PC-9 (cell line): ENCODE measurements at regions not wholly inside any gene's neighbourhood (a gene's known extent, or its start where the extent isn't known, plus 50 kb on each side); places are given as distances from the start of the nearest gene placed in this dataset.

Experiments
- EZH2 ChIP-seq: fragments of 200-600 bp; sonication (generic); IDR thresholded peaks from 2 replicates; pipeline ENCODE4 v1.8.0; 2017; ENCODE audit warnings: antibody characterized with exemption, low read depth
- TF ChIP-seq, protein P1 (sequence below): fragments of 200-600 bp; sonication (generic); conservative IDR thresholded peaks from 2 replicates; pipeline ENCODE4 v1.6.1; 2017; ENCODE audit warnings: mixed run types, antibody characterized with exemption, mild to moderate bottlenecking, moderate library complexity

DNA sequence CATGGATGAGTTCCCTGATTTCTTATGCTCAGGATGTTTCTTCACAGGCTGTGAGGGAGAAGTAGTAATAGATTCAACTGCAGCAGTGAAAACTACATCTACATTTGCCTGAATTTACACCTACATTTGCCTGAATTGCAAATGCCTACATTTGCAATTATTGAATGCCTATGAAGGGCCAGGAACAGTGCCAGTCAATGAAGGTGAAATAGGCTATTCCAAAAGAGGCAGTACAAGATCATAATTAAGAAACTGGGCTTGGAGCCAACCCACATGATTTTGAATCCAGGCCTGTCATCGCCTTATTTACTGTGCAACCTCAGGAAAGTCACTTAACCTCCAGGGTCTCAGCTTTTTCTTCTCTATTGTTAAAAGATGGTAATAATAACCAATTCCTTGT, 1353.3 kb downstream of the FAM181B start:
- TF ChIP-seq, protein P1, sequence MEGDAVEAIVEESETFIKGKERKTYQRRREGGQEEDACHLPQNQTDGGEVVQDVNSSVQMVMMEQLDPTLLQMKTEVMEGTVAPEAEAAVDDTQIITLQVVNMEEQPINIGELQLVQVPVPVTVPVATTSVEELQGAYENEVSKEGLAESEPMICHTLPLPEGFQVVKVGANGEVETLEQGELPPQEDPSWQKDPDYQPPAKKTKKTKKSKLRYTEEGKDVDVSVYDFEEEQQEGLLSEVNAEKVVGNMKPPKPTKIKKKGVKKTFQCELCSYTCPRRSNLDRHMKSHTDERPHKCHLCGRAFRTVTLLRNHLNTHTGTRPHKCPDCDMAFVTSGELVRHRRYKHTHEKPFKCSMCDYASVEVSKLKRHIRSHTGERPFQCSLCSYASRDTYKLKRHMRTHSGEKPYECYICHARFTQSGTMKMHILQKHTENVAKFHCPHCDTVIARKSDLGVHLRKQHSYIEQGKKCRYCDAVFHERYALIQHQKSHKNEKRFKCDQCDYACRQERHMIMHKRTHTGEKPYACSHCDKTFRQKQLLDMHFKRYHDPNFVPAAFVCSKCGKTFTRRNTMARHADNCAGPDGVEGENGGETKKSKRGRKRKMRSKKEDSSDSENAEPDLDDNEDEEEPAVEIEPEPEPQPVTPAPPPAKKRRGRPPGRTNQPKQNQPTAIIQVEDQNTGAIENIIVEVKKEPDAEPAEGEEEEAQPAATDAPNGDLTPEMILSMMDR, result no peak
- no peak for TF ChIP-seq EZH2
